H1 (cell line): ENCODE measurements at regions not wholly inside any gene's neighbourhood (a gene's known extent, or its start where the extent isn't known, plus 50 kb on each side); places are given as distances from the start of the nearest gene placed in this dataset.
"Not testable (repeated sequence)": the region's sequence is repeated elsewhere in the genome, so short reads cannot be mapped to it uniquely, and the experiment has no call there.

ENCODE experiments used
- CTCF ChIP-seq, 3 experiments: IDR thresholded peaks; 1 replicate in 2 of 3; 2 replicates in 1 of 3; pipeline versions ENCODE4 v1.5.1 to v1.6.1; 2011; ENCODE audit warnings: low read length in 3 of 3, mild to moderate bottlenecking in 3 of 3, inconsistent platforms in 2 of 3, low read depth in 1 of 3, moderate library complexity in 1 of 3; ENCODE audit not compliant: insufficient read depth in 1 of 3; ENCODE audit errors: control extremely low read depth in 1 of 3
- EZH2 ChIP-seq: fragments of 200-600 bp; sonication (generic); IDR thresholded peaks from 2 replicates; pipeline ENCODE4 v1.7.1; 2012; ENCODE audit warnings: low read depth, mild to moderate bottlenecking, moderate library complexity, low read length, inconsistent platforms; ENCODE audit not compliant: severe bottlenecking
- MAFK ChIP-seq: IDR thresholded peaks from 2 replicates; pipeline ENCODE4 v1.6.1; 2012; ENCODE audit warnings: low read depth, mild to moderate bottlenecking, improper control_type of control experiment, low read length
- MAX ChIP-seq: IDR thresholded peaks from 2 replicates; pipeline ENCODE4 v1.6.1; 2012; ENCODE audit warnings: inconsistent platforms
- SIN3A ChIP-seq, 2 experiments: IDR thresholded peaks in 1 of 2; conservative IDR thresholded peaks in 1 of 2; 2 replicates each; pipeline ENCODE4 v1.6.1; 2011 to 2012; ENCODE audit warnings: low read length in 2 of 2, improper control_type of control experiment in 1 of 2, low read depth in 1 of 2, mild to moderate bottlenecking in 1 of 2

- TF ChIP-seq CTCF (IDR thresholded peaks at IDR 0.05; ENCODE audit: control extremely low read depth in 1 of 3, insufficient read depth in 1 of 3, low read depth in 1 of 3, low read length in 3 of 3); EZH2; SIN3A (conservative IDR thresholded peaks at IDR 0.05 in 1 of 2, IDR thresholded peaks at IDR 0.05 in 1 of 2; ENCODE audit: low read depth in 1 of 2, low read length in 2 of 2); MAFK; MAX: not testable (repeated sequence)
These were observed 72.6 kb upstream of the RAPGEF2 start for GRCh38 chr4:159030297-159030696.
